ENCODE measurements at regions not wholly inside any gene's neighbourhood (a gene's known extent, or its start where the extent isn't known, plus 50 kb on each side); places are given as distances from the start of the nearest gene placed in this dataset.

DNA sequence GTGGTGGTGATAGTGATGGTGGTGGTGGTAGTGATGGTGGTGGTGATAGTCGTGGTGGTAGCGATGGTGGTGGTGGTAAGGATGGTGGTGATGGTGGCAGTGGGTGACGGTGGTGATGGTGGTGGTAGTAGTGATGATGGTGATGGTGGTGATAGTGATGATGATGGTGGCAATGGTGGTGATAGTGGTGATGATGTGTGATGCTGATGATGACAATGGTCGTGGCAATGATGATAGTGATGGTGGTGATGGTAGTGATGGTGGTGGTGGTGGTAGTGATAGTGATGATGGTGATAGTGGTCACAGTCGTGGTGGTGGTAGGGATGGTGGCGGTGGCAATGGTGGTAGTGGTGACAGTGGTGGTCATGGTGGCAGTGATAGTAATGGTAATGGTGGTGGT, 243.9 kb upstream of the RAB6C start:
- TF ChIP-seq, protein P1, sequence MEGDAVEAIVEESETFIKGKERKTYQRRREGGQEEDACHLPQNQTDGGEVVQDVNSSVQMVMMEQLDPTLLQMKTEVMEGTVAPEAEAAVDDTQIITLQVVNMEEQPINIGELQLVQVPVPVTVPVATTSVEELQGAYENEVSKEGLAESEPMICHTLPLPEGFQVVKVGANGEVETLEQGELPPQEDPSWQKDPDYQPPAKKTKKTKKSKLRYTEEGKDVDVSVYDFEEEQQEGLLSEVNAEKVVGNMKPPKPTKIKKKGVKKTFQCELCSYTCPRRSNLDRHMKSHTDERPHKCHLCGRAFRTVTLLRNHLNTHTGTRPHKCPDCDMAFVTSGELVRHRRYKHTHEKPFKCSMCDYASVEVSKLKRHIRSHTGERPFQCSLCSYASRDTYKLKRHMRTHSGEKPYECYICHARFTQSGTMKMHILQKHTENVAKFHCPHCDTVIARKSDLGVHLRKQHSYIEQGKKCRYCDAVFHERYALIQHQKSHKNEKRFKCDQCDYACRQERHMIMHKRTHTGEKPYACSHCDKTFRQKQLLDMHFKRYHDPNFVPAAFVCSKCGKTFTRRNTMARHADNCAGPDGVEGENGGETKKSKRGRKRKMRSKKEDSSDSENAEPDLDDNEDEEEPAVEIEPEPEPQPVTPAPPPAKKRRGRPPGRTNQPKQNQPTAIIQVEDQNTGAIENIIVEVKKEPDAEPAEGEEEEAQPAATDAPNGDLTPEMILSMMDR (conservative IDR thresholded peaks at IDR 0.05; ENCODE audit: low read depth, low read length), result no peak
- H3K4me3 ChIP-seq (ENCODE audit: low read depth, low read length), result no peak overlapping the region
- no peak for DNase-seq (ENCODE audit: low read depth)

DNA sequence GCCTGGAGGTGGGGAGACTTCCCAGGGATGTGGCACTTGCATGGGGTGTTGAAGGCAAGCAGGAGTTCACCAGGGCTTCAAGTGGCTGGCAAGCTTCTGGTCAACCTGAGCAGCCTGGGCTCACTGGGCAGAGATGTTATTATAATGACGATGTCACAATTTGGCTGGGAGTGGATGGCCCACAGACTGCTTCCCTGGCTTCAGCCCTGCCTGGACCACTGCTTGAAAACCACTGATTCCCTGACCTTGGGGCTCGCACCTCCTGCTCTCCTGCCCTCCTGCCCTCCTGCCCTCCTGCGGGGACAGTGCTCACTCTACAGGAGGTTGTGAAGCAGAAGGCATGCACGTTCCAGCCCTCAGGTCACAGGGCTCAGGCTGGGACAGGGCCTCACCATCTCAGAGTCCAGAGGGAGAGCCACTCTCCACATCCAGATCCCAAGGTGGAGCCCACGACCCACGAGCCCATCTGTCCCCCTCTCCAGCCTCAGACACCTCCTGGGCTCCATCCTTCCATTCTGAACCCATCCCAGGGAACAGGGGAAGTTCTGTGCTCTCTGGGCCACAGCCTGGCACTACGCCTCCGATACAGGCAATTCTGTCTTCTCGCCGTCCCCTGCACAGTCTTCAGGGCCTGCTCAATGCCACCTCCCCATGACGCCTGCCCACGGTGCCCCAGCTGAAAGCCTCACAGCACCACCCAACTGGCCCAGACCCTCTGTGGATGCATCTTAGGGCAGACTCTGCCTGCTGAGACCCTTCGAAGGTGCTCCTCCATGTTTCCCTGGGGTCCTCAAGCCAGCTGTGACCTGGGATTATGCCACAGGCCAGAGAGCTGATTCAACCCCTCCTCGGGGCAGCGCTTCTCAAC, 241.6 kb upstream of the RAB6C start:
- TF ChIP-seq, protein P1 (conservative IDR thresholded peaks at IDR 0.05; ENCODE audit: low read depth, low read length), result no peak
- H3K4me3 ChIP-seq (ENCODE audit: low read depth, low read length), result no peak overlapping the region
- DNase-seq (ENCODE audit: low read depth), result no peak

DNA sequence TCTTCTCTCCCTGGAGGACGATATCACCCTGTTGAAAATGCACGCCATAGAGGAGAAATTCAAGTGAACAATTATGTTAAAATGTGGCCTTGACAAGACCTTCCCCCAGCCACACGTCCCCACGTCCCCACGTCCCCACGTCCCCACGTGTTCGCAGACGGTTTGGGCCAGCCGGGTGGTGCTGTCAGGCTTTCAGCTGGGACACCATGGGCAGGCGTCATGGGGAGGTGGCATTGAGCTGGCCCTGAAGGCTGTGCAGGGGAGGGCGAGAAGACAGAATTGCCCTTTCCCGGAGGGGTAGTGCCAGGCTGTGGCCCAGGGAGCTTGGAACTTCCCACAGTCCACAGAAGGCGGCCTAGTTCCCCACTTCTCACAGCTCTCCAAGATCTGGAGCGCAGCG, 240.7 kb upstream of the RAB6C start:
- no peak for DNase-seq (ENCODE audit: low read depth)
- TF ChIP-seq, protein P1 (conservative IDR thresholded peaks at IDR 0.05; ENCODE audit: low read depth, low read length), result no peak
- H3K4me3 ChIP-seq (ENCODE audit: low read depth, low read length), result no peak overlapping the region

DNA sequence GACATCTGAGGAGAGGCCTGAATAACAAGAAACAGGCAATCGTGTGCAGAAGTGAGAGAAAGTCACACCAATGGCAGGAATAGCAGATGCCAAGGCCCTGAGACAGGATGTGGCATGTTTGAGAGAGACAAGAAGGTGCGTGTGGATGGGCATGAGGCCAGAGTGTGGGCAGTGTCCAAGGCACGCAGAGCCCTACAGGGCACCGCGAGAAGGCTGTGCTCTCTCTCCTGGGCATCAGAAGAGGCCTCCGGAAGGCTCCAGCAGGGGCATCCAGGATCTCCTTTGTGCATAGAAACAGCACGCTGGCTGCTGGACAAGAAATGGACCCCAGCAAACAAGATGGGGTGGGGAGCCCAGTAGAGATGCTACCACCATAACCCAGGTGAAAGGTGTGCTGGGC, 239.0 kb upstream of the RAB6C start:
- TF ChIP-seq, protein P1 (conservative IDR thresholded peaks at IDR 0.05; ENCODE audit: low read depth, low read length), result no peak
- DNase-seq (ENCODE audit: low read depth), result no peak
- H3K4me3 ChIP-seq (ENCODE audit: low read depth, low read length), result no peak overlapping the region

DNA sequence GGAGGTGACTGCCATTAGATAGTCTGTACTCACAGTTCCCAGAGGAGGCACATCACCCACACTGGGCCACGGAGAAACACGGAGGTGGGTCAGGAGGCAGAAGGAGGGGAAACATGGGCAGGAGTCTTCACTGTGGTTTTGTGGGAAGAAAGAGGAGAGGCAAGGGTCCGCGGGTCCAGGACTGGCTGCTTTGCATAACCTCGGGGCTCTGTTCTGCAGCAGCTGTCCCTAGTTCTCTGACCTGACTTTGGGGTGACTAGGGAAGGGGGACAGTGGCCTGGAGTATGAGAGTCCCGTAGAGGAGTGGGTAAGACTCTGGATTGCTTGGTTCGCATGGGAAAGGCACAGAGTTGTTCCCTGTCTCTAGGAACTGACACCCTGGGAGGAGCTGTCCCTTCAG, 238.3 kb upstream of the RAB6C start:
- no peak overlapping the region for H3K4me3 ChIP-seq (ENCODE audit: low read depth, low read length)
- TF ChIP-seq, protein P1 (conservative IDR thresholded peaks at IDR 0.05; ENCODE audit: low read depth, low read length), result no peak
- DNase-seq (ENCODE audit: low read depth), result no peak

DNA sequence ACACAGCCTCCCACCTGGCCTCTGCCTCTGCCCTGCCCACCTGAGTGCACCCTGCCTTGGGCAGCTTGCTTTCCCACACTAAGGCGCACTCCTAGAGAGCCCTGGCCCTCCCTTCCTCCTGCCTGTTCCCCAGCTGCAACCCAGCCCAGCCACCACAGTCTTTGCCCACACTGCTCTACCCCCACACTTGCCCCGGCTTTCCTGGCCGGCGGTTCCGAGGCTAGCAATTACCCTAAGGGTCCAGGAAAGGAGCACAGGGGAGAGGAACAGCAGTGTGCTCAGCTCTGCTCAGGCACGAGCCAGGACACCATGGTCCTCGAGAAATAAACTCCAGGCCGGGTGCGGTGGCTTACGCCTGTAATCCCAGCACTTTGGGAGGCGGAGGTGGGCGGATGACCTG, 237.8 kb upstream of the RAB6C start:
- no peak overlapping the region for H3K4me3 ChIP-seq (ENCODE audit: low read depth, low read length)
- DNase-seq (ENCODE audit: low read depth), result no peak
- TF ChIP-seq, protein P1 (conservative IDR thresholded peaks at IDR 0.05; ENCODE audit: low read depth, low read length), result no peak

Measured in choroid plexus epithelial cell (primary cell).